Ramos (cell line): ENCODE measurements at regions not wholly inside any gene's neighbourhood (a gene's known extent, or its start where the extent isn't known, plus 50 kb on each side); places are given as distances from the start of the nearest gene placed in this dataset.

Experiments
- in situ Hi-C: fragments of 300-500 bp; cut with MboI; formaldehyde crosslinking; loops from one replicate; pipeline ENCODE4 v1.14.3; 2022; ENCODE audit warnings: low sequenced_read_pairs; ENCODE audit not compliant: unreplicated experiment

GRCh38 chr18:40673150-40673549, 1281.9 kb upstream of the PIK3C3 start:
- in situ Hi-C loops: no loop called here

GRCh38 chr18:40672590-40672989, 1282.4 kb upstream of the PIK3C3 start:
- in situ Hi-C loops: no loop called here

GRCh38 chr18:40670668-40671375, 1284.2 kb upstream of the PIK3C3 start:
- in situ Hi-C loops: no loop called here

- in situ Hi-C loops: no loop called here
These were observed 1292.1 kb upstream of the PIK3C3 start for GRCh38 chr18:40662898-40663437.

GRCh38 chr18:40653682-40654081, 1301.4 kb upstream of the PIK3C3 start:
- in situ Hi-C loops: no loop called here

- in situ Hi-C loops: no loop called here
These were observed 1302.7 kb upstream of the PIK3C3 start for GRCh38 chr18:40652321-40652720.

- in situ Hi-C loops: no loop called here
These were observed 1303.9 kb upstream of the PIK3C3 start for GRCh38 chr18:40651163-40651562.

- in situ Hi-C loops: no loop called here
These were observed 1312.3 kb upstream of the PIK3C3 start for GRCh38 chr18:40642692-40643229.

GRCh38 chr18:40631319-40631718, 1323.7 kb upstream of the PIK3C3 start:
- in situ Hi-C loops: no loop called here

- in situ Hi-C loops: no loop called here
These were observed 1324.5 kb upstream of the PIK3C3 start for GRCh38 chr18:40630496-40630895.

- in situ Hi-C loops: no loop called here
These were observed 1330.1 kb upstream of the PIK3C3 start for GRCh38 chr18:40624959-40625358.

GRCh38 chr18:40613721-40614120, 1341.3 kb upstream of the PIK3C3 start:
- in situ Hi-C loops: no loop called here

- in situ Hi-C loops: no loop called here
These were observed 1342.7 kb upstream of the PIK3C3 start for GRCh38 chr18:40612356-40612755.

- in situ Hi-C loops: no loop called here
These were observed 1346.8 kb upstream of the PIK3C3 start for GRCh38 chr18:40608226-40608625.

GRCh38 chr18:40607542-40608148, 1347.4 kb upstream of the PIK3C3 start:
- in situ Hi-C loops: no loop called here

- in situ Hi-C loops: no loop called here
These were observed 1348.0 kb upstream of the PIK3C3 start for GRCh38 chr18:40606996-40607395.

- in situ Hi-C loops: no loop called here
These were observed 1371.4 kb upstream of the PIK3C3 start for GRCh38 chr18:40583671-40584070.

- in situ Hi-C loops: no loop called here
These were observed 1372.9 kb upstream of the PIK3C3 start for GRCh38 chr18:40582105-40582504.

GRCh38 chr18:40577981-40578365, 1377.1 kb upstream of the PIK3C3 start:
- in situ Hi-C loops: no loop called here

GRCh38 chr18:40577239-40577980, 1377.6 kb upstream of the PIK3C3 start:
- in situ Hi-C loops: no loop called here
